GM12872 (cell line): ENCODE measurements at regions not wholly inside any gene's neighbourhood (a gene's known extent, or its start where the extent isn't known, plus 50 kb on each side); places are given as distances from the start of the nearest gene placed in this dataset.

Source experiments
- CTCF ChIP-seq: IDR thresholded peaks from 3 replicates; pipeline ENCODE4 v1.5.1; 2011; ENCODE audit warnings: low read depth, mild to moderate bottlenecking, low read length, moderate library complexity; ENCODE audit not compliant: insufficient read depth

DNA sequence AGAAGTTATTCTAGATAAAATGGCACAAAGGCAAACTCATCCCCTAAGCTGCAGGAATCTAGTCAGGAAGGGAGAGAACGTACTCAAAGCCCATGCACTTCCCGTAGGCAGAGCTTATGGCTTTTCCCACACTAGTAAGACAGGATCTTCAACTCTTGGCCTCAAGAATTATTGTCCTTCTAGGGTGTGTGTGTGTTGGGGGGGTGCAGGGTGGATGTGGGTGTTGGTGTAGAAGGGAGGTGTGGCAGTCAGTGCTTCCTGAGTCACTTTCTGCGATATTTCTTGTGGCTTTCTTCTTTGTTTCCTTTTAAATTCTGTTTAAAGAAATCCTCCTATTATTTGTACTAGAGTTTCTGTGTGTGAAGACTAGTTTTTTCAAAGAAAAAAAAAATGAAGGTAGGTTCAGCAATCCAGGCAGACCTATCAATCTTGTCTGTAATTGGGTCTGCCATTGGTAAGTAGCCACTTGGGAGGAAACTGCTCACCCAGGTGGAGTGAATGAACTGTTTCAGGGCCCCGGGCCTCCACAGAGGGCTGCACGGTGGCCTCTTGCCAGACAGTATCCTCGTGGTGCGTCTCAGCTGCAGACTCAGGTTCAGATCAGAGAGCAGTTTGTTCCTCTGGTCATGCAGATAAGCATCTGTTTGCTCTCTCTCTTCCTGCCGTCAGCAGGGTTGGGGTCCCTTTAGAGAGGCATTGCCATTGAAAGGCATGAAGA lies 131.9 kb downstream of the NPR3 start:
- no peak for TF ChIP-seq CTCF

GRCh38 chr5:32843531-32843895 lies 132.4 kb downstream of the NPR3 start:
- no peak for TF ChIP-seq CTCF

DNA sequence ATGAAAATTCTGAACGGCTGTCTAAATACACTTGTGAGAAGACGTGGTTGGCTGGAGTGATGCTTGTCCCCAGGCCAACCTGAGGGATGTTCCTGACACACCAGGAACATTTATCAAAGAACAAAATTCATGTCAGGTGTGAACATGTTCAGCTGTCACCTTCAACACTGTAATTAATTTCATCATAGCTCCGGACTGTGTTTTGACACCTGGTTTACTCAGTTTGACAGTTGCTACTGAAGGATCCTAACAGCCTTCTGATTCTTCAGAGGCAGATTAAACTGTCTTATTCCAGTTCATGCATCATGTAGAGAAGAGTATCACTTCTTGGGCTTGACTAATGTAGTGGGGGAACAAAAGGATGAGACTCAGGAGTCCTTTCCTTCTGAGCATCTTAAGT lies 134.1 kb downstream of the NPR3 start:
- no peak for TF ChIP-seq CTCF

DNA sequence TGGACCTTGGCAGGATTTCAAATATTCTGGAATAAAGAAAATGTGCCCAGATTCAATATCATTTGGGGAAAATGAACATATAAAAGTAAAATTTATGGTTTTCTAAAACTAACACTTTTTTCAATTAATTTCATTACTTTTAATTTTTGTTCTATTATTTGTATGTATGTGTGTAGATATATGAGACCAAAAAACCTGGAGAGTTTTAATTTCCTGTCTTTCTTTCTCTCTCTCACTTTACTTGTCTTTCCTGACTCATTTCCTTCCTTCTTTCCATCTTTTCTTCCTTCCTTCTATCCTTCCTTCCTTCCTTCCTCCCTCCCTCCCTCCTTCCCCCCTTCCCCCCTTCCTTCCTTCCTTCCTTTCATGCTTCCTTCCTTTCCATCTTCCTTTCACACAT lies 137.0 kb downstream of the NPR3 start:
- TF ChIP-seq CTCF = no peak

DNA sequence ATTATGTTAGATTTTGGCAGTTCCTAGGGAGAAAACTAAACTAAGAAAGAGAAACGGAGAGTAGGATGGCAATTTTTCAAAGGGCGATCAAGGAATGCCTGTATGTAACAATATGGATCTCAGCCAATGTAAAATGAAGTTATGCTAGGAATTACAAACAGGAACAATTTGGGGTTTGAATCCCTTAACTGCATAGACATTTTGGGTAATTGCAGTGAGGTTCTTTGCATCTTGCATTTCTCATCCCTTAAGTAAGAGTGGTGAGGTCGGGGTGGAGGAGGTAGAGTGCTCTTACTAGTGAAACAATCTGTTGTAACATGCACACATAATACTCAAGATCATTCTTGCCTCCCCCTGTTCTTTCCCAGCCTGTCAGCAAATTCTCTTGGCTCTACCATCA lies 137.6 kb downstream of the NPR3 start:
- no peak for TF ChIP-seq CTCF

DNA sequence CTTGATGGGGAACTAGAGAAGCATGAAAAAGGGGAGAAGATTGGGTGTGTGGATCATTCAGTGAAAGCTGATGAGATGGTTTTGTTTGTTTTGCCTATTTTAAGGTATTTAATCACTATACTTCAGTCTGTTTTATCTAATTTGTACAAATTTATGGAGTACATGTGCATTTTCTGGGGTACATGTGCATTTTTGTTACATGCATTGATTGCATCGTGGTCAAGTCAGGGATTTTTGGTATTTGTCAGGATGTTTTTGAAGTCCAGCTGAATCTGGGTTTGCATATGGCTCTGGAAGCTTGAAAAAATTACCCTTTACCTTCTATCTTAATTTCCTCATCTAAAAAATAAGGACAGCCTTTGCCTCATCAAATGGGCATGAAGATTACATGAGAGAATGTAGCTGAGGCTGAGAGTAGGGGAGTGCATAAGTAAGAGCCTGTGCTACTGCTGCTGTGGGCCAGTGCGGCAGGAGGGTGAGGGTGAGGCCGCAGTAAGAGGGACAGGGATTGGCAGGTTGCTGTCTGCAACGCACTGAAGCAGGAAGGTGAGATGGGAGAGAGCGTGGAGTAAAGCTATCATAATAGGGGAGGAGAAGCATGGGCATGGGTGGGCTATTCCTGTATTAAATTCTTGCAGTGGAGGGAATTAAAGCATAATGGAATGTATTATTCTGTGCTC lies 139.8 kb downstream of the NPR3 start:
- TF ChIP-seq CTCF = no peak

GRCh38 chr5:32851559-32852173 lies 140.5 kb downstream of the NPR3 start:
- TF ChIP-seq CTCF = no peak
